ENCODE measurements at regions not wholly inside any gene's neighbourhood (a gene's known extent, or its start where the extent isn't known, plus 50 kb on each side); places are given as distances from the start of the nearest gene placed in this dataset.

- POLR2A ChIA-PET = no interaction called here
- H3K27ac ChIP-seq (ENCODE audit: extremely low read depth, low read depth, low read length) = no peak overlapping the region
- H3K36me3 ChIP-seq (ENCODE audit: control insufficient read depth in 2 of 2, insufficient read depth in 1 of 2, low read length in 2 of 2) = no peaks in the 10 kb centered on the region
- TF ChIP-seq ZNF596 (tag by site-specific recombination; IDR thresholded peaks at IDR 0.05) (peak; percentile 72; the same call in 1 of the 2 replicates), SP2 (tag by site-specific recombination; IDR thresholded peaks at IDR 0.05) (no peak), ZNF211 (tag by site-specific recombination; IDR thresholded peaks at IDR 0.05; ENCODE audit: low read depth) (no peak)
- no peaks in the 10 kb centered on the region for H3K4me1 ChIP-seq (ENCODE audit: control insufficient read depth, insufficient read depth, low read length)
- CTCF ChIA-PET = no interaction called here
- no peak overlapping the region for H3K4me3 ChIP-seq (ENCODE audit: low read depth, low read length)
- H3K9me3 ChIP-seq (ENCODE audit: control insufficient read depth, insufficient read depth, low read depth, low read length) = no peaks in the 10 kb centered on the region
Observed at GRCh38 chrX:25285598-25285997, 269.8 kb upstream of the ARX start.

DNA sequence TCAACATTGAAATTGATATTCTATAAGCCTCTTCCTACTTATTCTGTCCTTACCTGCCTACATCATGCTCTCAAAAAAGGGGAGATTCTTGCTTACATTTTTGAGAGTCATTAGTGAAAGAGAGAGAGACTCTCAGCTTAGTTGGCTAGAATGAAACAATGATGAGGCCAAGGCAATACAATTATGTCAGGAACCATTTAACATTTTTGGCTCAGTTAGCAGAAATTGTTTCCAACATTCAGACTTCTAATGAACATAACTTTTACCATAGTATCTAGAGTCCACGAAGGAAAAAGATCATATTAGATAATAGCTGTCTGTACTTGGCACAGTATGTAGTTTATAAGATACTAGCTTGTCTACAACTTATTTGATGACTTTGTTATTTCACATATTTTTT lies 263.7 kb upstream of the ARX start:
- no peaks in the 10 kb centered on the region for H3K9me3 ChIP-seq (ENCODE audit: control insufficient read depth, insufficient read depth, low read depth, low read length)
- ChIA-PET CTCF (interaction anchor here (0.7 kb wide), 1 partner anchor 32 kb away, joined by 5 read pairs; no protein-coding TSS in a partner anchor), POLR2A (no interaction called here)
- no peak overlapping the region for H3K4me3 ChIP-seq (ENCODE audit: low read depth, low read length)
- no peaks in the 10 kb centered on the region for H3K36me3 ChIP-seq (ENCODE audit: control insufficient read depth in 2 of 2, insufficient read depth in 1 of 2, low read length in 2 of 2)
- no peak overlapping the region for H3K27ac ChIP-seq (ENCODE audit: extremely low read depth, low read depth, low read length)
- no peak for TF ChIP-seq ZNF24 (tag by site-specific recombination; IDR thresholded peaks at IDR 0.05)
- TF ChIP-seq HOXA7 (CRISPR knock-in tag; IDR thresholded peaks at IDR 0.05; ENCODE audit: borderline replicate concordance) = no peak
- no peak for TF ChIP-seq GLI2 (tag by site-specific recombination; IDR thresholded peaks at IDR 0.05; ENCODE audit: borderline replicate concordance, low read depth)
- TF ChIP-seq ZNF776 (tag by site-specific recombination; IDR thresholded peaks at IDR 0.05; ENCODE audit: borderline replicate concordance) = no peak
- no peak for TF ChIP-seq ZNF140 (tag by site-specific recombination; IDR thresholded peaks at IDR 0.05)
- TF ChIP-seq ZNF610 (tag by site-specific recombination; IDR thresholded peaks at IDR 0.05; ENCODE audit: borderline replicate concordance) = no peak
- TF ChIP-seq RBAK (tag by site-specific recombination; IDR thresholded peaks at IDR 0.05) = no peak
- no peak for TF ChIP-seq PRDM1 (tag by site-specific recombination; IDR thresholded peaks at IDR 0.05)
- no peak for TF ChIP-seq ZBTB10 (tag by site-specific recombination; IDR thresholded peaks at IDR 0.05)
- TF ChIP-seq ZBTB21 (tag by site-specific recombination; IDR thresholded peaks at IDR 0.05) = no peak
- no peak for TF ChIP-seq ZNF302 (tag by site-specific recombination; IDR thresholded peaks at IDR 0.05; ENCODE audit: low read depth)
- no peak for TF ChIP-seq ZNF600 (tag by site-specific recombination; IDR thresholded peaks at IDR 0.05)
- no peak for TF ChIP-seq KLF1 (tag by site-specific recombination; IDR thresholded peaks at IDR 0.05)
- TF ChIP-seq ZNF626 (tag by site-specific recombination; IDR thresholded peaks at IDR 0.05) = no peak
- TF ChIP-seq ZNF747 (tag by site-specific recombination; IDR thresholded peaks at IDR 0.05) = no peak
- TF ChIP-seq BCL11A (tag by site-specific recombination; IDR thresholded peaks at IDR 0.05; ENCODE audit: low read depth) = no peak
- no peak for TF ChIP-seq ZNF221 (tag by site-specific recombination; IDR thresholded peaks at IDR 0.05; ENCODE audit: borderline replicate concordance)
- no peaks in the 10 kb centered on the region for H3K4me1 ChIP-seq (ENCODE audit: control insufficient read depth, insufficient read depth, low read length)

GRCh38 chrX:25278341-25278740 lies 262.6 kb upstream of the ARX start:
- Histone ChIP-seq H3K4me1 (ENCODE audit: control insufficient read depth, insufficient read depth, low read length) (no peaks in the 10 kb centered on the region), H3K4me3 (ENCODE audit: low read depth, low read length) (no peak overlapping the region), H3K9me3 (ENCODE audit: control insufficient read depth, insufficient read depth, low read depth, low read length) (no peaks in the 10 kb centered on the region), H3K36me3 (ENCODE audit: control insufficient read depth in 2 of 2, insufficient read depth in 1 of 2, low read length in 2 of 2) (no peaks in the 10 kb centered on the region), H3K27ac (ENCODE audit: extremely low read depth, low read depth, low read length) (no peak overlapping the region)
- ChIA-PET CTCF (no interaction called here), POLR2A (no interaction called here)
- TF ChIP-seq ZNF777 (tag by site-specific recombination; IDR thresholded peaks at IDR 0.05; ENCODE audit: borderline replicate concordance) = no peak
- no peak for TF ChIP-seq KLF9 (tag by site-specific recombination; IDR thresholded peaks at IDR 0.05; ENCODE audit: low read depth)
- TF ChIP-seq ZNF416 (tag by site-specific recombination; IDR thresholded peaks at IDR 0.05) = no peak
- TF ChIP-seq ZNF623 (tag by site-specific recombination; IDR thresholded peaks at IDR 0.05) = no peak
- no peak for TF ChIP-seq REST (tag by site-specific recombination; IDR thresholded peaks at IDR 0.05)
- TF ChIP-seq, protein P1, sequence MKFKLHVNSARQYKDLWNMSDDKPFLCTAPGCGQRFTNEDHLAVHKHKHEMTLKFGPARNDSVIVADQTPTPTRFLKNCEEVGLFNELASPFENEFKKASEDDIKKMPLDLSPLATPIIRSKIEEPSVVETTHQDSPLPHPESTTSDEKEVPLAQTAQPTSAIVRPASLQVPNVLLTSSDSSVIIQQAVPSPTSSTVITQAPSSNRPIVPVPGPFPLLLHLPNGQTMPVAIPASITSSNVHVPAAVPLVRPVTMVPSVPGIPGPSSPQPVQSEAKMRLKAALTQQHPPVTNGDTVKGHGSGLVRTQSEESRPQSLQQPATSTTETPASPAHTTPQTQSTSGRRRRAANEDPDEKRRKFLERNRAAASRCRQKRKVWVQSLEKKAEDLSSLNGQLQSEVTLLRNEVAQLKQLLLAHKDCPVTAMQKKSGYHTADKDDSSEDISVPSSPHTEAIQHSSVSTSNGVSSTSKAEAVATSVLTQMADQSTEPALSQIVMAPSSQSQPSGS (tag by site-specific recombination; IDR thresholded peaks at IDR 0.05; ENCODE audit: low read depth) = no peak
